NOMO-1 treated with DMSO at 0.1 percent for 48 hours (cell line): ENCODE measurements at regions not wholly inside any gene's neighbourhood (a gene's known extent, or its start where the extent isn't known, plus 50 kb on each side); places are given as distances from the start of the nearest gene placed in this dataset.
"Not testable (repeated sequence)": the region's sequence is repeated elsewhere in the genome, so short reads cannot be mapped to it uniquely, and the experiment has no call there.

Experiments used
- DNase-seq: peaks from one replicate; lab custom pipeline; 2025; ENCODE audit not compliant: unreplicated experiment; lab: John Stamatoyannopoulos, UW

DNA sequence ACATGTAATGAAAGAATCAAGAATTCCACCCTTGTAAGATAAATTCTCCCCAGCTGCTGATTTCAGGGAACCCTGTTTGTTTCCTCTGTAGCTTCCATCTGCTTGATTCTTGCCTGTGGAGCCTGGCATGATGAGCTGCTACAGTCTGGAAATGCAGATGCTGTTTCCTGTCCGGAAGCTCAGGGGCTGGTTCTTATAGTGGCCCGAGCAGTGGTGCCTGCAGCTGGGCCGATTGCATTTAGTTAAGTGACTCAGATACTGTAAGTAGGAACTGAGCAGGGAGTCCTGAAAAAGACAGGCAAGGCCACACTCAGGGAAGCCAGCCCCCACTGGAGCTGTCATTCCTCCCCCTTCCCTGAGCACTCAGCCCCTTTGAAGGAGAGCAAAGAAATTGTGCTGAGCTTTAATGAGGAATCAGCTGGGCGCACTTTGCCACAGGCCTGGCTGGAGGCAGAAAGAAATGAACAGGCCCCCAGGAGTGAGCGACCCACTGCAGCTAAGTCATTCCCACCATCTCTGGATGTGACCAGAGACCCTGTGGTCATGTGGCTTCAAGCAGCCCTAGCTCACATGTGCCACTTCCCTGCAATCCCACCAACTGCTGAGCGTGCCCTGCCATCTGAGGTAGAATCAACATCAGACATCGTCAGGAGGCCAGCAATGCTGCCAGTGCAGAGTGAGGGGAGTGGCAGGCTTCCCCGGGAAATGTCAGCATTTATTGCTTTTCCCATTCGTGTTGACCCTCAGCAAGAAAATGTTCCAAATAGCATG lies 206.0 kb upstream of the WWC1 start:
- no peak for DNase-seq

DNA sequence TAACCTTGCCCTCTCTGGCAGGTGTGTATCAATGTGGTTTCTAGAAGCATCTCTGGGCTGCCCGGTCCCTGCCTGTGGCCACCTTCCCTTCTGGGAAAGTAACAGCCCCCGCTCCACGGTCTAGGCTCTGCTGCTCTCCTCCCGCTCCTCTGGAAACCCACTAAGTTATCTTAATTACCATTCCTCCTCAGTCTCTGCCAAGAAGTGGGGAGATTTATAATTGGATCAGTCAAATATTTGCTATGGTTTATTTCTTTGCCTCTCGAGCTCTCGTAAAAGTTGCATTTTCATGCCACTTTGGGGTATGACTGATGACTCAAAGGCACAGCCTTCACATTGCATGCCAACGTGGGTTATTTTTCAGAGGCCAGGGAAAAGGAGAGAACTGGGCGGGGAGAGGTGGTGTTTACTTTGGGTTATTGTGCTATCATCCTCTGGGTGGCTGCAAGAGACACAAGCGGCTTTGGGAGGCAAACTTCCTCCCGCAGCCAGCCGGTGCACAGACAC lies 205.3 kb upstream of the WWC1 start:
- no peak for DNase-seq

DNA sequence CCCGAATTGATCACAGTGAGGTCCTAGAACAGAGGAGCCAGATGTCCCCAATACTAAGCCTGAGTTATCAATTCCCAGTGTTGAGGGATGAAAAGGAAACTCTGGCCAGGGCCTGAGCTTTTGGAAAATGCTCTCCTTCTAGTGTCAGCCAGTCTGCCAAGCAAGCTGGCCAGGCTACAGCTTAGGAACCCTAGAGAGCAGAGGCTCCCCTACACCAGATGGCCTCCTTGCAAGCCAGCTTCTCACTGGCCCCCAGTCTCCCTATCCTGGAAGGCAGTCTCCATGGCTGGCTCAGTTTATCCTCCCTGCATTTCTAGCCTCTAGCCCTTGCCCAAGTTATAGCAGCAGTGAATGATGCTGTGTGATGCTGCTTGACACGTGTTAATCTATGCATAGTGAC lies 204.7 kb upstream of the WWC1 start:
- no peak for DNase-seq

DNA sequence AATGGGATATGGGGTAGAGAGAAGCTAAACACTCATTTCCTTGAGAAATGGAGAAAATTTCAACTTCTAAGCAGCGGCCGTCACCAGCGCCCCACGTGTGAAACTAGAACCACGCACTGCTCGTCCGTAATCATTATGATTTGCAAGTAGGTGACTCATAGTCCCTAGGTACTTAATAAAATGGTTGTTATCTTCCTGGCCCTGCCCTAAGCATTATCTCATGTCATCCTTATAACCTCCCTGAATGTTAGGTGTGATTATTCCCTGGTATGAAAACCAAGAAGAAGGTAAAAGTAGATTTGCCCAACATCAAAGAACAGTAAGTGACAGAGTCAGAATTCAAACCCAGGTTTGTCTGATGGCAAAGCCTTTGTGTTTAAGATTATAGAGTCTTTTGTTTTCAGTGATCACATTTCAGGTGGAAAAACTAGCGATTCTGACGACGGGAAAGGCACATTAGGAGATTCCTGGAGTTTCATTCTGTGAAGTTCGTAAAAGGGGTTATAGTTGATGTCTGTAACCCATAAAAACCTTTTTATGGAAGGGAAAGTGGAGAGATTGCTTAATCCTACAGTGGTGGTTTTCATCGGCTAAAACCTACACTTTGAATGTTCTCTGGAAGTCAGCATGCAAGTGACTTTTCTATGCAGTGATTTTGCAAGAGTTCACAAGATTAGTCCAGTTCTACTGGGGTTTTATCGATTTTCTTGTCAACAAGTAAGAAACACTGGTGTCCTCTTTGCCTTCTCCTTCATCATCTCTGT lies 202.9 kb upstream of the WWC1 start:
- DNase-seq: peak; percentile 78

DNA sequence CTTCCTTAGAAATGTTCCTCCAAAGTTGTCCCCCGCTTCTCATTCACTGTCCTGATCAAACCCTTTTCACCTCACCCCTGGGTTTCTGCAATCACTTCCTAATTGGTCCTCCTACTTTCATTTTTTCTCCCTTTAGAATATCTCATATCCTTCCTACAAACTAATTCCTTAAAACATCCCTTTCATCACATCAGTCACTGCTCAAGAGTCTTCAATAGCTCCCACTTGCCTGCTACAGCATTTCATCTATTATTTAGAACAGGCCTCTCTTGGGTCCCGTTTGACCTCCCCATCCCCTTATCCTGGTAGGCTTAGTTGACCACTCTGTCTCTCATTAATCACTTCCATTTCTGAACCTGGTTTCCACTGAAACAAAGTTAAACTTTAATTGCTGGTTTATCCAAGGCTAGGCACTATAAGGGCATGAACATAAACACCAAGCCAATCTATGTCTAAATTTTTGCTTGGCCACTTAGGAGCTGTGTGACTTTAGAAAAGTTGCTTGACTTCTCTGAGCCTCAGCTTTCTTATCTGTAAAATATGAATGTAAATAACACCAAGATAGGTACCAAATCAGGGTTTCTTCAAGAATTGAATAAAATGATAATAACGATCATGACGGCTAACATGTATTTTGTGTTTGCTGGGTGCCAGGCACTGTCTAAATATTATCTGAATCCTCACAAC lies 202.1 kb upstream of the WWC1 start:
- no peak for DNase-seq

DNA sequence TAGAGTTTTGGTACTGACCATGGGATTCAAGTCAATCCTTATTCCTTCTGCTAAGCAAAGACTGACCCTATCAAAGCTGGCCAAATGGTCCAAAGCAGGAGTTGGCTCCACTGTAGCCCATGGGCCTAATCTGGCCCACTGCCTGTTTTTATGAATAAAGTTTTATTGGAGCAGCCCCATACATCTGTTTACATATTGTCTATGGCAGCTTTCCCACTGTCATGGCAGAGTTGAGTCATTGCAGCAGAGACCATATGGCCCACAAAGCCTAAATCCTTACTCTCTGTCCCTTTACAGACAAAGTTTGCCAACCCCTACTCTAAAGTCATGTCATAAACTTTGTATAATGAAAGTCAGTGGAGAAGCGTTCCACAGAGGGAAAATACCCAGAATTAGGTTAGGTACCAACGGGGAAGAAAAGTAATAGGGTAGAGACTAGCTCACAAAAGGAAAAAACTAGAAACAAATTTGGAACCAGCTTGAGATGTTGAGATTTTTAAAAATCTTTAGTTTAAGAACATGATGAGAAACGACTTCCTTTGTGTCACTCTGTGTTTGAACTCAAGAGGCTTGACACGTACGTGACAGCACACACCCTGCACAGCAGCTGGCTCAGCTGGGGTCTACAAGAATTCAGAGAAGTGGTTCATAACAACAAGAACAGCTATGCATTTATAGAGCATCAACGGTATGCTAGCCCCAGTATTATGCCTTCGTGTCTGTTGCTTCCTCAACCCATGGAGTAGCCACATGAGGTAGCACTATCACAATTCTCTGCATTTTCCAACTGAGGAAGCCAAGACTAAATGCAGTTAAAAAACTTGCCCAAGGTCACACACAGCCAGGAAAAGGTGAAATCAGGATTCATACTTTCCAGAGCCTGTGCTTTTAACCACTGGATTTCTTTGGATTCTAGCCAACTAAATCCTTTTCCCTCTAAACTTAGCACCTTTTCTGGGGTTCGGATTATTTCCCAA lies 198.9 kb upstream of the WWC1 start:
- no peak for DNase-seq

DNA sequence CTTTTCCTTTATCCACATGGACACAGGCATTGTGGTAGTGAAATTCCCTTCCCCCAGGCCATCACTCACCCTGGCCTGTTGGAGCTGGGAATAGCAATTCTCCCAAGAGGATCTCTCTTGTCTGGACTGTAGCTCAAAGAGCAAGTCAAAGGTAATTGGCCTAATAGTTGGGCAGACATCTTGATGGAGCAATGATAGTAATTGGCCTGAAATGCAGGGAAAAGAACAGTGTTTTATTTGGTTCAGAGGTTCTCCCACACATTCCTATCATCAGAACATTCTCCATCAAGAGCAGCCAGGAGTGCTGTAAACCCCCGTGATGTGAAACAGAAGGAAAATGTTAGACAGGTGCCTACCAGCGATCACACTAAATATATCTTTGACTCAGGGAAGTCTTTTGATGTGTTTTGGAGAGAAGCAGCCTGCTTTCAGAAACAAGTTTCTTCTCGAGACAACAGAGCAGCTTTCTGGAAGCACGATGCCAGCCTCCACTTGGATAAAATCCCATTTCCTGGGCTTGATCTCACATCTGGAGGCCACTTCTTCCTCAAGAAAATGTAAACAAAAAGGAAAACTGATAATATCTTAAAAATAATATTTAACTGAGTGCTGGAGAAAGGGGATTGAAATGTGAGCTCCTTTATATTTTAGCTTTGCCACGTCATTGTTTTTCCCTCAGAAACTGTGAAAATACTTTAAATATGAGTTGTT lies 198.1 kb upstream of the WWC1 start:
- DNase-seq: no peak

DNA sequence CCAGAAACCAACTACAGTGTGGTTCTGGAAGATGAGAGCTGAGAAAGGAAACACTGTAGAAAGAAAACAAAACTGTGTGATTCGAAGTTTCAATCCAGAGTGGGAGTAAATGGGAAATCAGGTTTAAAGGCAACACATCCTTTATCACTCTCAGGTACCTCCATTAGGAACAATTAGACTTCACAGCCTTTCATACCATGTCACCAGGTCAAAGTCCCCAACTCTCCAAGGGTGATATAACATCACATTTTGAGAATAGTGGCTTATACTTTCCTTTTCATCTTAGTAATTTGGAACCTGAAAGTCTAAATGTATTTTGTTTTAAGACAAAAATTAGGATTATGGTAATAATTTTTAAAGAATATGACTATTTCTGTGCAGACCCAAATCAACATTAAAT lies 194.9 kb upstream of the WWC1 start:
- DNase-seq: no peak

DNA sequence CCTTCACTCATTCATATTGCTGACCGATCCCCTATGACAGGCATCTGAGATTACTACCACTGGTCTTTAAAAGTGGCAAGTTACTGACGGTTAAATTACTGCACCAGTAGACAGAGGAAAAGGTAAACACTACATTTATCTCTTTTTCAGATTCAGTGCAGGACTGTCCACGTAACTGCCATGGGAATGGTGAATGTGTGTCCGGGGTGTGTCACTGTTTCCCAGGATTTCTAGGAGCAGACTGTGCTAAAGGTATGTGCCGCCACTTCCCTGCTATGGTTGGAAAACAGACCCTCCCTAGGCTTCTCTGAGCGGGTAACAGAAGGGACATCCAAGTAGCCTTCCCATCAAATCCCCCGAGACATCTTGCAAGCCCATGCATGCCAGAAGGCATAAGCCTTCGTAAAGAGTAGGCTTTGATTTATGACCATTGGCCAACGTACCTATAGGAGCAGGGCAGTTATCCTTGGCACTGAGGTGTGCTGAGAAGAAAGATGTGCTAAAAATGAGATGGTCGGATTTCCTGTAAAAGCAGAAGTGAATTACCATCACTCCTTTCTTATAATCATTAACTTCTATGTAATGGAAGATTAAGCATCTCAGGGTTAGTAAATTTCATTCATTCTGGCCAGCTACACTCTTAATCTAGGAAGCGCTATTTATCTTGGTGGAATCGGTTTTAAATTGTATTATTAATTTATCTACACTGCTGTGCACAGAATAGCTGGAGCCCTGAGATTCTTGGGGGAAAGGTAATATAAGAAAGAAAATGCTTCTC lies 193.4 kb upstream of the WWC1 start:
- no peak for DNase-seq

DNA sequence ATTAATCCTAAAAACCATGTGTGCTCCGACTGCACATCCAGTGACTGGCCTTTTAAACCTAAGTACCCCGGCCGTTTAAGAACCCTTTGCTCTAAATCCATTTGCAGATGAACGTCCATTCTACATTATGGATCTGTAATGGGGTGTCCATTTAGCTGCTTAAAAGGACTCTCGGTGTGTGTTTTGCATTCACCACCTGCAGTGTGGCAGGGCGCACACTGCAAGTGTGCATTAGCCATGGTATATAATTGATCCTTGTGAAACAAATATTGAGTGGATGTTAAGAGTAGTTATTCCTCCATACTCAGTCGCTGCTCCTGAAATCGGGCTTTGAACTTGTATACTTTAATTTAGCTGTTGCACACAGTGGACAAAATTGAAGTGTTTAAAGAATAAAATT lies 190.1 kb upstream of the WWC1 start:
- no peak for DNase-seq

DNA sequence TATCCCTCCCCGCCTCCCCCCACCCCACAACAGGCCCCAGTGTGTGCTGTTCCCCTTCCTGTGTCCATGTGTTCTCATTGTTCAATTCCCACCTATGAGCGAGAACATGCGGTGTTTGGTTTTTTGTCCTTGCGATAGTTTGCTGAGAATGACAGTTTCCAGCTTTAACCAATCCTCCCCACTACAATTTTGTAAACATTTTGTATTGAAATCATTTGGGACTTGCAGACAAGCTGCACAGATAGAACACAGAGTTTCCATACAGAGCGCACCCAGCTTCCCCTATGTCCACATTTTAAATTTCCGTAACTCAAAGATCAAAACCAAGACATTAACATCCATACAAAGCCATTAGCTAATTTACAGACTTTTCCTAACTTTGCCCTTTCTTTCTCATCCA lies 188.4 kb upstream of the WWC1 start:
- not testable (repeated sequence) for DNase-seq

DNA sequence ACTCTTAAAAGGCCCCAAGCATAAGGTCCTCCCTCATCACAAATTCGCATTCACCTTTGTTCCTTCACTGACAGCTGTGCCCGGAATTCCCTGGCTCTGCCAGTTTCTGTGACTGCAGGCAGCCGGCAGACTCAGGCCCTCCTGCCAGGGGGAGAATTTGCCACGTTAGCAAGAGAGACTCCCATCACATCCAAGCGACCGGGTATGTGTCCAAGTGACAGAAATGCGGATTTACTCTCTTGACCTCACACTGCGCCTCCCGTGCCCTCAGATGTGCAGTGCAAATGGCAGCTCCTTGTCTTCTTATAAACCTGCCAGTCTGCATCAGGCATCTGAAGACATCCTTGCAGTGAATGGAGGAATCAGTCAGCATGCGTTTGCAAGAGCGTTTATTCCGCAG lies 187.1 kb upstream of the WWC1 start:
- no peak for DNase-seq

DNA sequence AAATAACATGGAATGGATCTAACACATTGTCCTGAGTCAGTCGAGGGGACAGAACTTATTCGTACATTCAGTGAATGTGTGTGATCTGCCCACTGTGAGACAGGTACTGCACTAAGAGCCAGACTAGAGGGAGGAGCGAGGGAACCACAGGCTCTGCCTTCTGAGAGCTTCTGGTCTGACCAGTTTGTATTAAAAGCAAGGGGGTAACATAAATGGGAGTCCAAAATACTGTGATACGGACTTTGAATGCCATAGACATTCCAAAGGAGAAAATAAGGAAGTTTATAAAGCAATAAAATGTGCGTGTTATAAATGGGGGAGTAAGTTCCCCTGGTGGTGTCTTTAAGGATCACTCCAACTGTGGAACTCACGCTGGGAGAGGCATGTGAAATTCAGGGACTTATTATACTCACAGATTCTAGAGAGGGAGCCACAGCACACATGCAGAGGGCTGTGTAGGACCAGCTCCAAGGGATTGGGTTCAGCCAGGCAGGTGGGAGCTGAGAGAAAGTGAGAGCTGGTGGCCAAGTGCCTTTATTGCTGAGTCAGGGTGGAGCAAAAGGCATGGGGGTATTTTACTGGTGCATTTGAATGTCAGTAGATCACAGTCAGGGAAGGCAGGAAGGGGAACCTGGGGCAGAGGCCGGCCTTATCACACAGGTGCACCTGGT lies 186.5 kb upstream of the WWC1 start:
- DNase-seq: no peak

DNA sequence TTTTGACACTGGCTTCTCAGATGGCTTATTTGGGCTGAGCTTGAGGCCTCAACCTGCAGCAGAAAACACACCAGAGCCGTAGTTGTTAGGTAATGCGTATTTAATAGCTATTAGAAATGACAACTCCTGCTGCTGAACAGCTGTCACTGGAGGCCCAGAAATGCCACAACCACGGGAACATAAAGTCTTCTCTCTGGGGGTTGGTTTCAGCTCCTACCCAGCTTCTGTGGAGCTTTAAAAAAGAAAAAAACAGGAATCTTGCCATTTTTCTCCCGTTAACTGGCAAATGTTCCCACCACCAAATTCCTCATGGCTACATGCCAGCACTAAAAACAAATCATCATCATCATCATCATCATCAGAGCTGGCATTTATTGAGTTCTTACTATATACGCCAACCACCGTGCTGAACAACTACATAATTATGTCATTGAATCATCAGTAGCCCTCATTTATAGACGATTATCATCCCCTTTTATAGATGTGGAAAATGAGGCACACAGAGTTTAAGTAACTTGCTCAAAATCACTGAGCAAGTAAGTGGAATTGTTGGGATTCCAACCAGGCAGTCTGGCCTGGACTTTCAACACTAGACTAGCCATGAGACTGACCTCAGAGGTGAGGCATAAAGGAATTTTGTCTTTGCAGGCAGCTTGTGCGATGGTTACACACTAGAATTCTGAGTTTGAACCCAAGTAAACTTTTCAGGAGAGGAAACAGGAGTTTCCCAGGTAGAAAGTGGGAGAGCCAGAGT lies 185.3 kb upstream of the WWC1 start:
- no peak for DNase-seq

DNA sequence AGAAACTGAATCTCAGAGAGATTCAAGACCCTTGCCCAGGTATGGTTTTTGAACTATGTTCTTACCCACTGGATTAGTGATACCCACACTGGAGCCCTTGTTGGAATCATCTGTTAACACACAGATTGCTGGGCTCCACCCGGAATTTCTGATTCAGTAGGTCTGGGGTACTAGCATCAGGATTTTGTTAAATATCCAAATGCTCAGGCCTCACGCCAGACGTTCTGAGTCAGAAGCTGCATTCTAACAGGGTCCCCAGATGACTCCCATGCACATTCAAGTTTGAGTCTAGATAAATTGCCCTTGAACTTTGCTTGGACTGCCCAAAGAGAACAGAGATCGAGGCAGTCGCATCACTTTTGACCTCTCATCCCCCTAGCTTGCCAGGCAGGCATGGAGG lies 182.0 kb upstream of the WWC1 start:
- DNase-seq: no peak

DNA sequence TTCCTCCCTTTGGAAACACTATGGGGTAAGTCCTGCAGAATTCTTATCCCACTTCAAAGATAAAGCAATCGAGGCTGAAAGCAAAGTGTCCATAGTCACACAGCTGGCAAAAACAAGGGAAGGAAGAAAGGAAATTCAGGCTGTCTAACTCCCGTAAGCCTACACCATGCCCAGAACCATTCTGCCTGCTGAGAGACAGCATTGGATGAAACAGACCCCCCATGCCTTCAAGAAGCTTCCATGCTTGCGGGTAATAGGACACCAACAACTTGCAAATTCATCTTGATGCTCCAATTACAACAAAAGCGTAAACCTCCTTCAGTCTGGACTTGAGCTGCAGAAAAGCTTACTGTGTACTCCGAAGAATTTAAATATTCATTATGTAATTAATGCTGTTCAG lies 181.1 kb upstream of the WWC1 start:
- no peak for DNase-seq

DNA sequence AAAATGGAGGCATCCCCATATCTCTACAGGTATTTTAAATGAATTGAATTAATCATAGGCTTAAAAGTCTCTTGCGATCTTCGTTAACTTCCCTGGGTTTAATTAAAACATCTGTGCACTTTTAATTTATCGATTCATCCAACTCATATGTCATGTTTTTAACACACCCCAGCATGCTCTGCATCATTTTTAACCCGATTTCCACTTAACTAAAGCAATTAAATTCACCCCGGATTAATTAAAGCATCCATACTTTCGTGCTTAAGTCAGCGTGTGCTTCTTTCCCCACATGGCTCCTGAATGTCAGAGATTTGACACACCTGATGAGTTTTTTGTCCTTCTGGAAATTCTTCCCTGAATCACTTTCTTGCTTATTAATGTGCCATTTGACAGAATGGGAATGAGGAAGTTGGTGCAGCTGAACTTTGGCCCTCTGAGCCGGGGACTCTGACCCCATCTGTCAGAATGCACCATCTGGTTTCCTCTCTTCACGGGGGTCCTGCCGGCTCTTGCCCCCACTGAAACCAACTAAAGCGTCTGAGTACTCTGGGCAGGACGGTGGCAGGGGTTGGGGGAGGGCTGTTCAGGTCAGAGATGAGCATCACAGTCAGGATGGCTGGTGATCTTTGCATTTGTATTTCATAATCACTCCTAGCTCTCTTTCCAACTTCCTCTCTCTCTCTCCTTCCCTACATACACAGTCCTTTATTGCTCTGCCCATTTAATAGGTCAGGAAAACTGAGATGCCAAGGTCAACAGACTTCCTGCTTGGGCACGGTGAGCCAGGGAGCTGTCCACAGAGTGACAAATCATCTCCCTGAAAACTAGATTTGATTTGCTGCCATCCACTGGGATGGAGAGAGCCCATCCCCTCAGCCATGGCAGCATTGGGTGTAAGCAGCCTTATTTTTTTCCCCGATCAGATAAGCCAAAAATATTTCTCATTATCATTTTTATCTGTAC lies 180.3 kb upstream of the WWC1 start:
- peak; percentile 45 for DNase-seq
